DMS 273 (cell line): ENCODE measurements at regions not wholly inside any gene's neighbourhood (a gene's known extent, or its start where the extent isn't known, plus 50 kb on each side); places are given as distances from the start of the nearest gene placed in this dataset.
A peak's percentile ranks its signal among the peaks of the same experiment; 100 is the strongest.
"Not testable (repeated sequence)": the region's sequence is repeated elsewhere in the genome, so short reads cannot be mapped to it uniquely, and the experiment has no call there.

Experiments used
- DNase-seq: peaks from one replicate; lab custom pipeline; 2025; ENCODE audit not compliant: unreplicated experiment; lab: John Stamatoyannopoulos, UW

DNA sequence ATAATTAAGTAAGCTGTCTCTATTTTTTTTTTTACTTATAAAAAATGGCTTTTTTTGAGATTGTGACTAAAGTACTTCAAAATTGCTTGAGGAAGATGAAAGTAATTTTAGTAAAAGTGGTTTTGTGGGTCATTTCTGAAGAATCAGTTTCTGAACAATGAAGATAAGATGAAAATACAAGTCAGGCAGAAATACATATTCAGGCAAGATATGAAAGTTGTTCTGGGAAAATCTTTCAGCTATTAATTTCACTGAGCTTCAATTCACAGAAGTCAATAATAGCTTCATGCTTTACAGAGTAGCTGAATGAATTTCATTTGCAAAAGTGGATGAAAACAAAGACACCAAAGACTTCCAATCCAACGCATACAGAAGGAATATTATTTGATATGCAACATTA lies 305.2 kb upstream of the ARSJ start:
- no peak for DNase-seq

DNA sequence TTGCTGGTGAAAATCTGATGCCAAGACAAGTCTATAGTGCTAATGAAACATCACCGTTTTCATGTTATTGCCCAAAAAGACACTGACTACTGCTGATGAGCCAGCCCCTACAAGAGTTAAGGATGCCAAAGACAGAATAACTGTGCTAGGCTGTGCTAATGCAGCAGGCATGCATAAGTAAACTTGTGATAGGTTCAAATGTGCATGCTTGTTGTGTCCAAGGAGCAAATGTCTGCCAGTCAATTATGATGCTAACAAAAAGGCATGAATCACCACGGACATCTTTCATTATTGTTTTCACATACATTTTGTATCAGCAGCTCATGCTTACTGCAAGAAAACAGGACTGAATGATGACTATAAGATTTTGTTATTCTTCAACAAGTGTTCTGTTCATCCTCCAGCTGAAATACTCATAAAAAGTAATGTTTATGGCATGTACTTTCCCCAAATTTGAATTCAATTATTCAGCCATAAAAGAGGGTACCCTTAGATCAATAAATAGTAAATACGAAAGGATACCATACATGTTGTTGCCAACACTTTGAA lies 306.9 kb upstream of the ARSJ start:
- no peak for DNase-seq

DNA sequence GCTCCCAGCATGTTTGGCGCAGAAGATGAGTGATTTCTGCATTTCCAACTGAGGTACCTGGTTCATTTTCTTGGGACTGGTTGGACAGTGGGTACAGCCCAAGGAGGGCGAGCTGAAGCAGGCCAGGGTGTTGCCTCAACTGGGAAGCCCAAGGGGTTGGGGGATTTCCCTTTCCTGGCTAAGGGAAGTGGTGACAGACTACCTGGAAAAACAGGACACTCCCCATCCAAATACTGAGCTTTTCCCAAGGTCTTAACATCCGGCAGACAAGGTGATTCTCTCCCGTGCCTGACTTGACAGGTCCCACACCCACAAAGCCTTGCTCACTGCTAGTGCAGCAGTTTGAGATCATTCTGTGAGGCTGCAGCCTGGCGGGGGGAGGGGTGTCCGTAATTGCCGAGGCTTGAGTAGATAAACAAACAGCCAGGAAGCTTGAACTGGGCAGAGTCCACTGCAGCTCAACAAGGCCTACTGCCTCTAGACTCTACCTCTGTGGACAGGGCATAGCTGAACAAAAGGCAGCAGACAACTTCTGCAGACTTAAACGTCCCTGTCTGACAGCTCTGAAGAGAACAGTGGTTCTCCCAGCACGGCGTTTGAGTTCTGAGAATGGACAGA lies 307.7 kb upstream of the ARSJ start:
- DNase-seq, result no peak

DNA sequence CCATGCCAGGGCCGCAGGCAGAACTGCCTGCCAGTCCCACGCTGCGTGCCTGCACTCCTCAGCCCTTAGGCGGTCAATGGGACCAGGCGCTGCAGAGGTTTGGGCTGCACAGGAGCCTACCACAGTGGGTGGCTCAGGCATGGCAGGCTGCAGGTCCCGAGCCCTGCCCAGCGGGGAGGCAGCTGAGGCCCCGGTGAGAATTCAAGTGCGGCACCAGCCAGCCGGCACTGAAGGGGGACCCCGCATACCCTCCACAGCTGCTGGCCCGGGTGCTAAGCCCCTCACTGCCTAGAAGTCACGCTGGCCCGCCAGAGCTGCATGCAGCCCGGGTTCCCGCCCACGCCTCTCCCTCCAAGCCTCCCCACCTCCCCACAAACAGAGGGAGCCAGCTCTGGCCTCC lies 302.5 kb upstream of the UGT8 start:
- no peak for DNase-seq

DNA sequence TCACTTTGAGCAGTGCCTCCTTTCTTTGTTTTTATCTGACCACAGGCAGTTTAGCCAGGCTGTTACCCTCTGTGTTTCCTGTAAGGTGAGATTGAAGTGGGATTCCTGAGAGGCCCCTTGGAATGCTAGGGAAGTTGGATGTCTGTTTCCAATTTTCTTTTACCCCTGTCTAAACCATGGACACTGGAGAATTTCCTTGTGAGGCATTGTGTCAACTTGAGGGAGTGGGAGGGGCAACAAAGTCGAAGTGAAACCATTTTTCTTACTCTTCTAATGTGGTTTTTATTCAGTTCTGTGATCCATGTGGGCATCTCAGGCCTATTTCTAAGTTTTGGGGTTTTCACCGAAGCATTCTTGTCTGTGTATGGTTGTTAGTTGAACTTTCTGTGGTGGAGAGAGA lies 296.1 kb upstream of the UGT8 start:
- no peak for DNase-seq

DNA sequence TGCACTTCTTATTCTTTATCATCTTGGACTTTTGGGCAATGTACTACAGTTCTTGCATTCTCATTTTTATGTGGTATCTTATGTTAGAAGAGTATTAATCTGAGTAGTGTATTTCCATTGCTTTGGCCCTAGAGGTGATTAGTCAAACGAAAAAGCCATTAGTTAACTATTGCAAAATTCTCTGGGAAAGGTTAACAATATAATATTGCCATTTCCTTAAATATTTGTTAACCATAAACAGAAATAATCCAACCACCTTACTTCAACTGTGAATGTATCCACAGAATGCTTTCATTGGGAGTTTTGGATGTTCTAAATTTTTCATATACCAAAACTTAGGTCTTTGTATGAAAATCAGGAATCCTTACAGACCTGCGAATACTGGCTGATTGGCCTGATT lies 294.6 kb upstream of the UGT8 start:
- no peak for DNase-seq

DNA sequence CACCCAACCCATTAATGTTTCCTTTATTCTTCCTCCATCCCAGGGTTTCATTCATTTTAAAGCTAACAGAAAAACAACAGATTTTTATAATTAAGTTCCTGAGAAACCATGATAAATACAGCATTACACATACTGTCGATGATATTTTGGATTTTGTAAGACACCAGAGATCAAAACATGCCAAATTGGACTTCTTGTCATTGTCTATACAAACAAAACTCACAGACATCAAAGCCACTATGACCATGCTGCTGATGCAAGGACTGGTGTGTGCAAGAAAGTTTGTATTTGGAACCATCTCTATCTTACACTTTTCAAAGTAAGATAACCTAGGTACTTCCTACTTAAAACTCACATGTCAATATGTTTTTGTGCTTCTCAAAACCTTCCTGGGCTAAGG lies 294.0 kb upstream of the UGT8 start:
- DNase-seq, result no peak

DNA sequence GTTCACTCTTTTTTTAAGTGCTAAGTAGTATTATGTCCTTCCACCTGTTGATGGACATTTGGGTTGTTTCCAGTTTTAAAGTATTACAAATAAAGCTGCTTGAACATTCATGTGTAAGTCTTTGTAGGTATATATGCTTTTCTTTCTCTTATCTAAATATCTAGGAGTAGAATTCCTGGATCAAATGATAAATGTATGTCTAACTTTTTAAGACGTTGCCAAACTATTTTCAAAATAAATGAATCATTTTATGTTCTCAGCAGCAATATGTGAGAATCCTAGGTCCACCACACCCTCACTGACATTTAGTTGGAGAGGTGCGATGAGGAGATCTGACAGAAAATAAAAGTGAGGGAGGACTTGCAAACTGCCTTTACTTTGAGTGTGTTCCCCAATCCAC lies 291.7 kb upstream of the UGT8 start:
- DNase-seq, result no peak

DNA sequence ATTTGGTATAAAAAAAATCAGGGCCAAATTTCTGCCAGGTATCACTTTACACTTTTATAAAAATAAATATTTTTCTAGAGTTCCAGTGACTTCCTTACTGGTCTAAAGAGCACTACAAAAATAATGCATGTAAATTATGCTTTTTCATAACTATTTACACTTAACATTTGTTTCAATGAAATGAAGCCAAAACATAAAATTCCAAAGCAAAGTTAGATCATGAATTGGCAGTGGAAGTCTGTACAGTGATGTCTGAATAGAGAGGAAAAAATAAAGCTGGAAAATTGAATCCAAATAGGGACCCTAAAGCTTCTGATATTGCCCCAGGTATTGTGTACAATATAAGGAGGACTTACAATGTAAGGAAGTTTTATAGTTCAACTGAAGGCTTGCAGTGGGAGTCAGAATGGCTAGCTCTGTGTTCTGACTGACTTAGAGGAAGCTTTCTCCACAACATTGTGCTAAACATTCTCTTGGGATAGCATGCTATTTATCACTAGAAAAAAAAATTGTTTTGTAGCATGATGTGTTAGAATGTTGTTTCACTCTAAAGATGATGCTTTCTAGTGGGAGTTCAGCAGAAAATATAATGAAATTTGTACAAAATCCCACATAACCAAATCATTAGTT lies 288.2 kb upstream of the UGT8 start:
- DNase-seq, result no peak

DNA sequence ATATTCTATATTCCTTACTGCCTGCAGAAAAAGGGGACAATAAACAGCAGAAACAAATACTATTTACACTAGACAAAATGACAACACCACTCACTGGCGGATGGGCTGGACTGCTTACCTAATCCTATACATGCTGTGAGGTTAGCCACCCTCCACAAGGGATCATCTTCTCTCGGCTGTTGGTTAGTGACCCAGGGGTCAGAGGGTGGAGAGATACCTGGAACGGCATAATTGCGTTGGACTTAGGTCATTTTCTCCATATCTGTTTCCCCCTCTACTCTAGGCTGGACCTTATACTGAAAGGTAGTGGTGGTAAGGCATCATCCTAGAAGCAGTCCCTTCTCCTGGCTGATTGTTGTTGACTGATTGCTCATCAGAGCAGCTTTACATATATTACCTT lies 286.8 kb upstream of the UGT8 start:
- DNase-seq, result no peak

DNA sequence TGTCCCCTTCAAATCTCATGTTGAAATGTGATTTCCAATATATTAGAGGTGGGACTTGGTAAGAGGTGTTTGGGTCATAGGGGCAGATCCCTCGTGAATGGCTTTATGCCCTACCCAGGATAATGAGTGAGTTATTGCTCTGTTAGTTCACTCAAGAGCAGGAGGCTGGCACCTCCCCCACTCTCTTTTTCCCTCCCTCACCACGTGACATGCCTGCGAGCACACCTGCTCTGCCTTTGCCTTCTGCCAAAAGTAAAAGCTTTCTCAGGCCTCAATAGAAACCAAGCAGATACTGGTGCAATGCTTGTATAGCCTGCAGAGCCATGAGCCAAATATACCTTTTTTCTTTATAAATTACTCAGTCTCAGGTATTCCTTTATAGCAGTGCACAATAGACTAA lies 286.3 kb upstream of the UGT8 start:
- peak; percentile 1 for DNase-seq

DNA sequence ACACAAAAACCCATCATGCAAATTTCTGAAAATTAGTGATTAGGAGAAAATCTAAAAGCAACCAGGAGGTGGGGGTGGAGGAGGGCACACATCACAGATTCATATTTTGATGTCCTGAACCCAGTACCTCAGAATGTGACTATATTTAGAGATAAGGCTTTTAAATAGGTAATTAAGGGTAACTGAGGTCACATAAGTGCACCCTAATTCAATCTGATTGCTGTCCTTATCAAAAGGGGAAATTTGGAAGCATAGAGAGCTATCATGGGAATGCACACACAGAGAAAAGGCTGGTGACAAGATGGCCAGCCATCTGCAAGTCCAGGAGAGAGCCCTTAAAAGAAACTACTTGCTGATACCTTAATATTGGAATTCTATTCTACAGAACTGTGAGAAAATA lies 281.8 kb upstream of the UGT8 start:
- no peak for DNase-seq

DNA sequence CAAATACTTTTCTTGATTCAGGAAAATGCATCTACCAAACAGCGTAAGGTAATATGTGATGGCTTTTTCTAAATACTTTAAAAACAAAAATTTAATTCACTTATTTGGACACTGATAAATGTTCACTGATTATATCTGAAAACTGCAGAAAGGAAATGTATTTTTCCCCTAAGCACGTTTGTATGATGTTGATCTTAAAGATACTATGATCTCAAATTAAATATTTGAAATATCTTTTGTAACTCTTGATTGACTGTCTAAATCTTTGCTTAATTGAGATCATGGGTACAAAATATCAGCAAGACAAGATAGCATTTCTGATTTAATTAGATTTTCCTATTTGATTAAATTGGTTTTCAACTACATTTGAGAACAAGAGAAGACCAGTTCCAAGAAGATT lies 281.0 kb upstream of the UGT8 start:
- no peak for DNase-seq

DNA sequence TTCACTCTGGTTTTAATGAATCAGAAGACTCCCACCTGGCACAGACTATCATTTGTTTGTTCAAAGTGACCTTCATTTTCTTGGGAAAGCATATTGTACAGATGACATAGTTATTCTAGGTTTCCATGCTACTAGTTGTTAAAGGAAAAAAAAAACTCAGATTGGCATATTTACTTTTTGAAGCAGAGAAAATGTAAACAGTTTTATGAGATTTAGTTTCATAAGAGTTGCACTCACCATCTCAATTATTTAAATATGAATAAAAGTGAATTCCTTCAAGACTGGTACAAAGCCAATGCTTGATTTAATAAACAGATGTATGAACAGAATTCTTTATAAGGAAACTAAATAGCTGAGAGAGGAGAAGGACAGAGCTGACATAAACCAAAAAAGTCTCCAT lies 280.3 kb upstream of the UGT8 start:
- no peak for DNase-seq

DNA sequence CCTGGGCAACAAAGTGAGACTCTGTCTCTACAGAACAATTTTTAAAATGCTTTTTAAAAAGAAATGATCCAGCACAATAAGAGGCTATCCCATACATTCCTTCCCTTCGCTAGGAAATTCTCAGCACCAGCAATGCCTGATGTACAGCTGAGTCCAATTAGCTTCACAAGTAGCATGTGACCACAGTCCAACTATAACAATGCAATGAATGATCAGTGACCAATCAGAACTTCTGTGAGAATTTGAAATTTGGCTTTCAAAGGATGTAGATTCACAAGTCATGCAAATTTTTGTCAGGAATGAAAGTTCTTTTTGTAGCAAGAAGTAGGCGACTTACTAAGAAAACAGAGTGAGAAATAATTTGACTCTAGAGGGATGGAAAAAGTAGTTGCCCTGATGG lies 278.5 kb upstream of the UGT8 start:
- DNase-seq, result no peak

DNA sequence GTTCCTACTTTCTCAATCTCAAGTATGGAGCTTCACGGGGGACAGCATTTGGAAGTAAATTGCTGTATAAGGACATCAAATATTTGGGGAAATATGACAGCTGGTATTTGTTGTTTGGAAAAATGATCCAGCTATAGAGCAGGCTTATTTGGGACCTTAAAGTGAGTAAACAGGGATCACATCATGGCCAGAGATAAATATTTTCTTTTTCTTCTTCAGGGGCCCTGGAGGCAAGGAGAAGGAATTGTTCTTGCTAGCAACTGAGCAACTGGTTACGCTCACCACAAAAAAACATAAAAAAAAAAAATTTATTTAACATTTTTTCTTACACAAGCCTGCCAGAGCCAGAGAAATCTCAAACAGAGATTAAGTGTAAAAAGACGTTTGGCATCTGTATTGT lies 277.2 kb upstream of the UGT8 start:
- DNase-seq, result no peak

DNA sequence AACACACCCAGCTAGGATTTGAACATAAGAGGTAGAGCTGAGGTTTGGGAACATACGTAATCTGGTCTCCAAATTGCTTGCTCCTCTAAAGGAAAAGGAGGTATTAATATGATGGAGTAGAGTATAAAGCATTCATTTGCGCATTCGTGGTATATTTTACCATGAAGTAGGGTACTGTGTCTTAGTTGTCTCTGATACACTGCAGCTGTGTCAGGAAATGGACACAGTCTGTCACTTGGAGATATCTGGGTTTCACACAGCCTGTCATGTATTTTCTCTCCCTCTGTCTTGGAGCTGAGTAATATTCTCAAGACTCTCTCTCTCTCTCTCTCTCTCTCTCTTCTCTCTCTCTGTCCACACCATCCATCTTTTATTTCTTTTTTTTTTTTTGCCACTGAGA lies 274.8 kb upstream of the UGT8 start:
- no peak for DNase-seq

DNA sequence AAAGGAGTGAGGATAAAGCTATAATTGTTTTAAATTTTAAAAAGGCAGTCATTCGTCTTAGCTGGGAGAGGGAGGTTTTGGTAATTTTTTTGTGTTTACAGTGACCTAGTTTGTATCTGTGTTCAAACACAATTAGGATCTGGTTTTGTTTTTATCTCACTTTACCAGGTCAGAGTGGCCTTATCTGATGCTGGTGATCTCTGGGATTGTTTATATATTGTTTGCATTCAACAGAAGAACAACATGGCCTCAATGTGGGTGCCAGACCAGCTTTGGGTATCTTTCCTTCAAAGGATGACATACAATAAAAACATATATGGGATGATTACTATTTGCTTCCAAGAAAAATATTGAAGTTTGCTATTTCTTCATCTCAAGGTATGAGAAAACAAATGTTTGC lies 272.2 kb upstream of the UGT8 start:
- DNase-seq, result no peak

DNA sequence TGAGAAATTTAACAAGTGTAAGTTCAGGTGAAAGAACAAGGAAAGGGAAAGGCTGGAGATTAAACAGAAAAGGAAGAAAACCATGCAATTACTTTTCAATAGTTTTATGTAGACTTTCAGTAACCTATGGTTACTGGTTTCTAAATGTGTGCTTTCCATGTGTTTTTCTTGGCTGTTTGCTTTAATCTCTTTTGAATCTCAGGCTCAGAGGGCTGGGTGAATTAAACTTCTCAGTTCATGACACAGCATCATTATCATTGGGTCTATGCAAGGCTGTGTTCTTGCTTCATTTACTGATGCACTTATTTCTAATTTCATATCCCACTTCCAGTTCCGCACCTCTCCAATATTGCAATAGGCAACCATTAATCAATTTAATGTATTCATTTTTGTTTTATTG lies 266.5 kb upstream of the UGT8 start:
- DNase-seq, result no peak

DNA sequence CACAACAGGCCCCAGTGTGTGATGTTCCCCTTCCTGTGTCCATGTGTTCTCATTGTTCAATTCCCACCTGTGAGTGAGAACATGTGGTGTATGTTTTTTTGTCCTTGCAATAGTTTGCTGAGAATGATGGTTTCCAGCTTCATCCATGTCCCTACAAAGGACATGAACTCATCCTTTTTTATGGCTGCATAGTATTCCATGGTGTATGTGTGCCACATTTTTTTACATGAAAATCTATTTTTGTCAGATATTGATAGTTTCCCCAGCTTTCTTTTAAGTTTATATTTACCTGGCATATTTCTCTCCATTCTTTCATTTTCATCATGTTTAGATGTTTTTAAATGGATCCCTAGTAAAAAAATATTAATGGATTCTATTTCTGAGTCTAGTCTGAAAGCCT lies 264.2 kb upstream of the UGT8 start:
- DNase-seq, result not testable (repeated sequence)

DNA sequence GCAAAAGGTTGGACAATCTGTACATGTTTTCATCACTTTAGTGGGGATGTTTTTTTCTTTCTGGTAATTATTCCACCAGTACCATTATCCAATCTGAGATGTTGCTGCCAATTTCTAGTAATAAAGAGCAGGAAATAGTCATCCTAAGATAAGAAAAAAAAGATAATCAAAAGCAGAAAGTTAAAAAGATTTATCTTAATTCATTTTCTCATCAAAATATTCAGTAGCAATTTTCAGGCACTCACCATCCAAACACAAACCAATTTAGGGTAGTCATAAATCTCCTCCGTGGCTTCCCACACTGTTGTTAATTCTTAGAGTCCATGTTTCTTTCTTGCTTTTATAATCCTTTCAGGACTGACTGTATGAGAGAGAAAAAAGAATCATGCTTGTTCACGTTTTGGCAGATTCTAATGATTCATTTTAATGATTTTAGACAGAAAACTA lies 263.7 kb upstream of the UGT8 start:
- no peak for DNase-seq

DNA sequence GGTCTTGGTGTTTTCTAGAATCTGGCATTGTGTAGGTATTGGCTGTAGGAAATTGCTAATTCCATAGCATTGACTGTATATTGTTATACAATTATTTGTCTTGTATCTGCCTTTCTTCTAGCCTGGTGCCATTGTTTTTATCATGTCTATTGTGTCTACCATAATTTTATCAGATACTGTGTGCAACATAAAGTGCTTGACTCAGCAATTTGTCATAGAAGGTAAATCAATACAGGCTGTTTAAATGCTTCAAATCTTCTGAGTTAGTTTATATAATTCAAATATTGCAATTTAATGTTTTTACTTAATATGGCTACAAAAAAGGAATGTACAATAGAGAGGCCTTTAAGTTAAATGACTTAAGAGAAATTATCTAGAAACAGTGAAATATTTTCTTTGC lies 263.3 kb upstream of the UGT8 start:
- no peak for DNase-seq

DNA sequence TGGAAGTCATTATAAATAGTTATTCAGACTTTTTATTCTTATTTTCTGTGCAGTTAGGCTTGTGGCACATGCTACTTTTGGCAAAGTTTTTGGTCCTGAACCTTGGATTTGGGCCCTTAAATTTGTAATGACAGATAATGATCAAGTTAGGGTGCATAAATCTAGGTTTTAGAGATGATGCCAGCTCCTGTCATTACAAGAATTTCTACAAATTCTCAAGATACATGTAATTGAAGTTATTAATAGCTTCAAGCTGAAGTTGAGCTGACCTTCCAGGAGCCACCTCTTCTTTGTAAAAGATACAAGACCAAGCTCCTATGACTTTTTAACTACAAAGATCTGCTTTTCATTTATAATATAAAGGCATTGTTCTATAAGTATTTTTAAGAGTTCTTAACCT lies 255.6 kb upstream of the UGT8 start:
- DNase-seq, result no peak
